Spleen (tissue), 7 donors: ENCODE measurements at regions not wholly inside any gene's neighbourhood (a gene's known extent, or its start where the extent isn't known, plus 50 kb on each side); places are given as distances from the start of the nearest gene placed in this dataset.

Experiments
- CTCF ChIP-seq, 11 experiments: fragments of 200-600 bp in 7 of 11; fragments of 450-650 bp in 4 of 11; sonication (generic) in 4 of 11; IDR thresholded peaks in 8 of 11; conservative IDR thresholded peaks in 3 of 11; 1 replicate in 7 of 11; 2 replicates in 4 of 11; pipeline versions ENCODE4 v1.4.0 to v1.8.0; 2016 to 2021; ENCODE audit warnings: antibody characterized with exemption in 11 of 11, inconsistent platforms in 4 of 11, mild to moderate bottlenecking in 1 of 11
- POLR2A ChIP-seq, 3 donors: fragments of 450-650 bp; IDR thresholded peaks; one replicate each; pipeline ENCODE4 v1.5.1; 2017; ENCODE audit warnings: antibody characterized with exemption in 3 of 3, mild to moderate bottlenecking in 1 of 3
- donor health status: DM: no; HTN: no; CAD: no; lungs with moderate emphysema.
- donor health status: DM: no; HTN: no; CAD: no.
- donor health status: DM: no; HTN: no; CAD: no.

- no peak for TF ChIP-seq CTCF (IDR thresholded peaks at IDR 0.05 in 8 of 11, conservative IDR thresholded peaks at IDR 0.05 in 3 of 11)
- no peak for TF ChIP-seq POLR2A (IDR thresholded peaks at IDR 0.05)
Measured at GRCh38 chr4:96593422-96593821, 753.5 kb downstream of the PDHA2 start.
